Lower leg skin (tissue), 3 donors: ENCODE measurements at regions not wholly inside any gene's neighbourhood (a gene's known extent, or its start where the extent isn't known, plus 50 kb on each side); places are given as distances from the start of the nearest gene placed in this dataset.

Source experiments
- POLR2A ChIP-seq, 2 donors: fragments of 450-650 bp; IDR thresholded peaks; one replicate each; pipeline ENCODE4 v1.6.1; 2016 to 2017; ENCODE audit warnings: antibody characterized with exemption in 2 of 2, mild to moderate bottlenecking in 1 of 2, moderate library complexity in 1 of 2
- TF ChIP-seq, protein P1 (sequence below), 3 donors: fragments of 450-650 bp; IDR thresholded peaks; one replicate each; pipeline ENCODE4 v1.5.1; 2016; ENCODE audit warnings: antibody characterized with exemption in 3 of 3, mild to moderate bottlenecking in 3 of 3, moderate library complexity in 2 of 3

DNA sequence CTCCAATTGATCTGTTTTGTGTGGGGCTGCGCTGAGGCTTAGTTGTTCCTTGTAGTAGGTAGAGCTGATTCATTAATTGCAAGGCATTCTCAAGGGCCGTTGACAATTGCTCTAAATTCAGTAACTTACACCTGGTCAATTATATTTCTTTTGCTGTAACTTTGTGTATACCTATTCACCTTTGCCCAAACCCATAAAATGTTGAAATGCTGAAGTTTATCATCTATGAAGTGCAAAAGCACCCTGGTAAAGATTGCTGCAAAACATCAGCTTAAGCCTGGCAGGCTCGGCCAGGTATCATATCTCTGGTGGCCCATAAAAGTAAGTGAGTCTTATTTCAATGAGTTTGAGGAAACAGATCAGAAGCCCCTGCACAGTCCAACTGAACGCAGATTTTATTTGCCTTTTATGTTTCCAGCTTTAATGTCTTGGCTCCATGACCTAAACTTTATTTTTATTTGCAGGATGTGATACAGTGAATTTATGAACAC is 203.6 kb upstream of the SLCO3A1 start:
- TF ChIP-seq, protein P1, sequence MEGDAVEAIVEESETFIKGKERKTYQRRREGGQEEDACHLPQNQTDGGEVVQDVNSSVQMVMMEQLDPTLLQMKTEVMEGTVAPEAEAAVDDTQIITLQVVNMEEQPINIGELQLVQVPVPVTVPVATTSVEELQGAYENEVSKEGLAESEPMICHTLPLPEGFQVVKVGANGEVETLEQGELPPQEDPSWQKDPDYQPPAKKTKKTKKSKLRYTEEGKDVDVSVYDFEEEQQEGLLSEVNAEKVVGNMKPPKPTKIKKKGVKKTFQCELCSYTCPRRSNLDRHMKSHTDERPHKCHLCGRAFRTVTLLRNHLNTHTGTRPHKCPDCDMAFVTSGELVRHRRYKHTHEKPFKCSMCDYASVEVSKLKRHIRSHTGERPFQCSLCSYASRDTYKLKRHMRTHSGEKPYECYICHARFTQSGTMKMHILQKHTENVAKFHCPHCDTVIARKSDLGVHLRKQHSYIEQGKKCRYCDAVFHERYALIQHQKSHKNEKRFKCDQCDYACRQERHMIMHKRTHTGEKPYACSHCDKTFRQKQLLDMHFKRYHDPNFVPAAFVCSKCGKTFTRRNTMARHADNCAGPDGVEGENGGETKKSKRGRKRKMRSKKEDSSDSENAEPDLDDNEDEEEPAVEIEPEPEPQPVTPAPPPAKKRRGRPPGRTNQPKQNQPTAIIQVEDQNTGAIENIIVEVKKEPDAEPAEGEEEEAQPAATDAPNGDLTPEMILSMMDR (IDR thresholded peaks at IDR 0.05) = no peak
- no peak for TF ChIP-seq POLR2A (IDR thresholded peaks at IDR 0.05)
